Fibroblast of lung (primary cell): ENCODE measurements at regions not wholly inside any gene's neighbourhood (a gene's known extent, or its start where the extent isn't known, plus 50 kb on each side); places are given as distances from the start of the nearest gene placed in this dataset.

Experiments
- DNase-seq, 2 donors: peaks; one replicate each; pipeline versions ENCODE4 v3.0.0 to v3.0.0-alpha.2; 2010; ENCODE audit warnings: low read depth in 2 of 2
- H2AFZ ChIP-seq: 2 replicates; pipeline ENCODE4 v1.5.1; 2012; ENCODE audit warnings: low read length, control low read depth, inconsistent platforms
- H3K27ac ChIP-seq: 2 replicates; pipeline ENCODE4 v1.5.1; 2011; ENCODE audit warnings: low read length, control low read depth; ENCODE audit not compliant: insufficient read depth
- H3K27me3 ChIP-seq: 2 replicates; pipeline ENCODE4 v1.5.1; 2011; ENCODE audit warnings: mild to moderate bottlenecking, low read length; ENCODE audit not compliant: control insufficient read depth, insufficient read depth
- H3K36me3 ChIP-seq: 2 replicates; pipeline ENCODE4 v1.5.1; 2011; ENCODE audit warnings: low read length; ENCODE audit not compliant: control insufficient read depth, insufficient read depth
- H3K4me1 ChIP-seq: 2 replicates; pipeline ENCODE4 v1.5.1; 2011; ENCODE audit warnings: low read length; ENCODE audit not compliant: control insufficient read depth, insufficient read depth; ENCODE audit errors: extremely low read depth
- H3K4me2 ChIP-seq: 2 replicates; pipeline ENCODE4 v1.5.1; 2011; ENCODE audit warnings: low read length, control low read depth; ENCODE audit not compliant: insufficient read depth; ENCODE audit errors: extremely low read depth
- H3K4me3 ChIP-seq, 4 experiments: fragments of 200-600 bp in 1 of 4; sonication (generic) in 1 of 4; replicated peaks in 1 of 4; 2 replicates each; pipeline ENCODE4 v1.5.1; 2011 to 2016; ENCODE audit warnings: low read length in 4 of 4, low read depth in 3 of 4, mild to moderate bottlenecking in 3 of 4, control low read depth in 2 of 4, inconsistent platforms in 1 of 4, mixed read lengths in 1 of 4; ENCODE audit not compliant: insufficient read depth in 1 of 4; ENCODE audit errors: control extremely low read depth in 1 of 4
- H3K79me2 ChIP-seq: 2 replicates; pipeline ENCODE4 v1.5.1; 2012; ENCODE audit warnings: mild to moderate bottlenecking, low read length, inconsistent platforms; ENCODE audit not compliant: control insufficient read depth, insufficient read depth
- H3K9ac ChIP-seq: 2 replicates; pipeline ENCODE4 v1.5.1; 2011; ENCODE audit warnings: mild to moderate bottlenecking, low read length, control low read depth; ENCODE audit not compliant: insufficient read depth
- H3K9me3 ChIP-seq: 2 replicates; pipeline ENCODE4 v1.5.1; 2012; ENCODE audit warnings: low read depth, low read length; ENCODE audit not compliant: control insufficient read depth, insufficient read depth
- H4K20me1 ChIP-seq: 2 replicates; pipeline ENCODE4 v1.5.1; 2011; ENCODE audit warnings: low read length; ENCODE audit not compliant: control insufficient read depth, insufficient read depth; ENCODE audit errors: extremely low read depth
- CTCF ChIP-seq, 2 donors: IDR thresholded peaks in 1 of 2; conservative IDR thresholded peaks in 1 of 2; 1 replicate in 1 of 2; 2 replicates in 1 of 2; pipeline ENCODE4 v1.5.1; 2011 to 2012; ENCODE audit warnings: low read length in 2 of 2, control low read depth in 1 of 2, inconsistent platforms in 1 of 2, low read depth in 1 of 2, mild to moderate bottlenecking in 1 of 2
- EZH2 ChIP-seq: IDR thresholded peaks from 2 replicates; pipeline ENCODE4 v1.5.1; 2012; ENCODE audit warnings: low read length, control low read depth, mild to moderate bottlenecking; ENCODE audit errors: missing control alignments

- Histone ChIP-seq H3K4me3 (no peak overlapping the region), H3K79me2 (no peaks in the 10 kb centered on the region), H4K20me1 (no peaks in the 10 kb centered on the region), H3K9ac (no peak overlapping the region), H3K4me1 (no peaks in the 10 kb centered on the region), H3K9me3 (no peaks in the 10 kb centered on the region), H3K27me3 (no peaks in the 10 kb centered on the region), H3K27ac (no peak overlapping the region), H2AFZ (no peak overlapping the region), H3K36me3 (no peaks in the 10 kb centered on the region), H3K4me2 (no peak overlapping the region)
- no peak for DNase-seq
- TF ChIP-seq EZH2 (no peak), CTCF (conservative IDR thresholded peaks at IDR 0.05 in 1 of 2, IDR thresholded peaks at IDR 0.05 in 1 of 2; ENCODE audit: low read depth in 1 of 2, low read length in 2 of 2) (no peak)
Observed at GRCh38 chrY:19026631-19027030, 253.1 kb upstream of the HSFY2 start.

GRCh38 chrY:19023934-19024333 is 250.4 kb upstream of the HSFY2 start:
- Histone ChIP-seq H3K36me3 (no peaks in the 10 kb centered on the region), H3K9ac (no peak overlapping the region), H4K20me1 (no peaks in the 10 kb centered on the region), H3K27ac (no peak overlapping the region), H2AFZ (no peak overlapping the region), H3K27me3 (no peaks in the 10 kb centered on the region), H3K79me2 (no peaks in the 10 kb centered on the region), H3K4me2 (no peak overlapping the region), H3K4me1 (no peaks in the 10 kb centered on the region), H3K9me3 (no peaks in the 10 kb centered on the region), H3K4me3 (no peak overlapping the region)
- TF ChIP-seq EZH2 (no peak), CTCF (conservative IDR thresholded peaks at IDR 0.05 in 1 of 2, IDR thresholded peaks at IDR 0.05 in 1 of 2; ENCODE audit: low read depth in 1 of 2, low read length in 2 of 2) (no peak)
- DNase-seq: no peak

GRCh38 chrY:19020193-19020592 is 246.7 kb upstream of the HSFY2 start:
- TF ChIP-seq EZH2 (no peak), CTCF (conservative IDR thresholded peaks at IDR 0.05 in 1 of 2, IDR thresholded peaks at IDR 0.05 in 1 of 2; ENCODE audit: low read depth in 1 of 2, low read length in 2 of 2) (no peak)
- no peaks in the 10 kb centered on the region for H3K79me2 ChIP-seq

More at GRCh38 chrY:19020193-19020592, 246.7 kb upstream of the HSFY2 start:
- Histone ChIP-seq H3K4me3 (no peak overlapping the region), H3K9me3 (no peaks in the 10 kb centered on the region), H3K4me2 (no peak overlapping the region), H3K27me3 (no peaks in the 10 kb centered on the region), H2AFZ (no peak overlapping the region), H4K20me1 (no peaks in the 10 kb centered on the region), H3K9ac (no peak overlapping the region), H3K36me3 (no peaks in the 10 kb centered on the region), H3K27ac (no peak overlapping the region), H3K4me1 (no peaks in the 10 kb centered on the region)
- DNase-seq: no peak
